GM12864 (cell line): ENCODE measurements at regions not wholly inside any gene's neighbourhood (a gene's known extent, or its start where the extent isn't known, plus 50 kb on each side); places are given as distances from the start of the nearest gene placed in this dataset.

Experiments used
- DNase-seq: peaks from one replicate; pipeline ENCODE4 v3.0.0-alpha.2; 2011; ENCODE audit warnings: low read depth
- H3K4me3 ChIP-seq: 2 replicates; pipeline ENCODE4 v1.5.1; 2011; ENCODE audit warnings: mild to moderate bottlenecking, low read depth, low read length, control low read depth
- TF ChIP-seq, protein P1 (sequence below): IDR thresholded peaks from 2 replicates; pipeline ENCODE4 v1.5.1; 2011; ENCODE audit warnings: low read depth, mild to moderate bottlenecking, moderate library complexity, low read length, control low read depth, inconsistent platforms; ENCODE audit errors: missing control alignments

GRCh38 chr6:78487401-78487800, 379.9 kb upstream of the IRAK1BP1 start:
- TF ChIP-seq, protein P1, sequence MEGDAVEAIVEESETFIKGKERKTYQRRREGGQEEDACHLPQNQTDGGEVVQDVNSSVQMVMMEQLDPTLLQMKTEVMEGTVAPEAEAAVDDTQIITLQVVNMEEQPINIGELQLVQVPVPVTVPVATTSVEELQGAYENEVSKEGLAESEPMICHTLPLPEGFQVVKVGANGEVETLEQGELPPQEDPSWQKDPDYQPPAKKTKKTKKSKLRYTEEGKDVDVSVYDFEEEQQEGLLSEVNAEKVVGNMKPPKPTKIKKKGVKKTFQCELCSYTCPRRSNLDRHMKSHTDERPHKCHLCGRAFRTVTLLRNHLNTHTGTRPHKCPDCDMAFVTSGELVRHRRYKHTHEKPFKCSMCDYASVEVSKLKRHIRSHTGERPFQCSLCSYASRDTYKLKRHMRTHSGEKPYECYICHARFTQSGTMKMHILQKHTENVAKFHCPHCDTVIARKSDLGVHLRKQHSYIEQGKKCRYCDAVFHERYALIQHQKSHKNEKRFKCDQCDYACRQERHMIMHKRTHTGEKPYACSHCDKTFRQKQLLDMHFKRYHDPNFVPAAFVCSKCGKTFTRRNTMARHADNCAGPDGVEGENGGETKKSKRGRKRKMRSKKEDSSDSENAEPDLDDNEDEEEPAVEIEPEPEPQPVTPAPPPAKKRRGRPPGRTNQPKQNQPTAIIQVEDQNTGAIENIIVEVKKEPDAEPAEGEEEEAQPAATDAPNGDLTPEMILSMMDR = no peak
- H3K4me3 ChIP-seq = no peak overlapping the region
- DNase-seq = no peak

DNA sequence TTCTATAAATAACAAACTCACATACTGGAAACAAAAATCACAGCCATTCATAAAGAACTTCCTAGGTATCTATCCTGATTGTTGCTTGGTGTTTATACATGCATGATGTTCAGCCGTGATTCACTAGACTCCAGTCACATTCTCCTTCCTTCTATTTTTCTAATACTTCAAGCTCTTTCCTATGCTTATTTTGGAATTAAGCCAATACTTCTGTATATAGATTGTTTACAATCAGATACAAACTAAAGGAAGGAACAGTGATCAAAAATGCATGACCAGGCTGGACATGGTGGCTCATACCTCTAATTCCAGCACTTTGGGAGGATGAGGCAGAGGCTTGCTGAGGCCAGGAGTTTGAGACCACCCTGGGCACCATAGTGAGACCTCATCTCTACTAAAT, 377.5 kb upstream of the IRAK1BP1 start:
- no peak for DNase-seq
- TF ChIP-seq, protein P1 = no peak
- H3K4me3 ChIP-seq = no peak overlapping the region

DNA sequence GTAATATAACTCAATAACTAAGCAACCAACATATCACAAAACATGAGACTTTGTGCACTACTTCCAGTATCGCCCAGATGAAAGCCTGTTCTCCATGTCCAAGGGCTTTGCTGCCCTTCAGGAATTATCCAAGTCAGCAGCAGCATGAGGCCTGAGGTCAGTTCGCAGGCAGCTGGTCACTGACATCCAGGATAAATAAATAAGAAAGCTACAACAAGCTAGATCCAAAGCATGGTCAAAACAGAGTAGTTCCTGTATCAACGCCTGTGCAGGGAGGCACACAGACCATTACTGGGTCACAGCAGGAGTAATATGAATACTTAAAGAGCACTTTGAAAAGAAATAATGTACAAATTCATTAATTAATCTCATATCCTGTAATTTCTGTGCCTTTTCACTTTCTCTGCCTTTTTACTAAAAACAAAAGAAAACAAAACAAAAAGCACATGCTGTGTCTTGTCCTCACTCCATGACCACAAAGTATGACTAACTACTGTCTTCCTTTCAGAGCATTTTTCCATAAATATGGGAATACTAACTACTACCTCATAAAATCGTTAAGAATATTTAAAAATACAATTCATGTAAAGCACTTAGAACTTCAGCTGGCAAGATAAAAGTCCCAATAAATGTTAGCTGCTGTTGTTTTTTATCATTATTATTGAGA, 374.9 kb upstream of the IRAK1BP1 start:
- no peak for DNase-seq
- no peak overlapping the region for H3K4me3 ChIP-seq
- TF ChIP-seq, protein P1 = no peak

- no peak for DNase-seq
- no peak overlapping the region for H3K4me3 ChIP-seq
- TF ChIP-seq, protein P1 = no peak
These were observed 366.9 kb upstream of the IRAK1BP1 start for GRCh38 chr6:78500299-78501089.

DNA sequence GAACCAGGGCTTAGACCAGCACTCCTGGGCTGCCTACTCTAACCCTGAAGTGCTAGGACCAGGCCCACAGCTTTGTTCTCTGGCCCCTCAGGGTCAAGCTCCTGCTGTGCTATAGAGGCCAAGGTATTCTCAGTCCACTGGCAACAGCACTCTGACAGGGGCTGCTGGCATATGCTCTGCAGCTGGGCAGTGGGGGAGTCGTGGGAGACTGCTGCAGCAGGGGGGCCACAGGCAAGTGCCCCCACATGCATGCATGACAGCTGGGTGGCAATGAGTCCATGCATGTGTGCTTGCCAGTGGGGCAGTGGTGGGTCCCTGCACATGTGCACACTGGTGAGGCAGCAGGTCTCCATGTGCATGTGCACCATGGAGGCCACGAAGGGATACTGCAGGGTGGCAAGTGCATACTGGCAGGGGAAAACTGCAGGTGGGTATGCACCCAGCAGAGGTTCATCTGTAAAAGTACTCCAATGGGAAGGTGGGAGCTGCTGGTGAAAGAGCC, 364.9 kb upstream of the IRAK1BP1 start:
- DNase-seq = no peak
- TF ChIP-seq, protein P1 = no peak
- H3K4me3 ChIP-seq = no peak overlapping the region

- TF ChIP-seq, protein P1 = no peak
- no peak for DNase-seq
- H3K4me3 ChIP-seq = no peak overlapping the region
These were observed 362.2 kb upstream of the IRAK1BP1 start for GRCh38 chr6:78505178-78505577.
